GM21786 (cell line): ENCODE measurements at regions not wholly inside any gene's neighbourhood (a gene's known extent, or its start where the extent isn't known, plus 50 kb on each side); places are given as distances from the start of the nearest gene placed in this dataset.

Experiments
- ATAC-seq: cut with Tn5 transposase; IDR thresholded peaks from one replicate; pipeline ENCODE4 v1.9.1; 2021; ENCODE audit not compliant: unreplicated experiment

DNA sequence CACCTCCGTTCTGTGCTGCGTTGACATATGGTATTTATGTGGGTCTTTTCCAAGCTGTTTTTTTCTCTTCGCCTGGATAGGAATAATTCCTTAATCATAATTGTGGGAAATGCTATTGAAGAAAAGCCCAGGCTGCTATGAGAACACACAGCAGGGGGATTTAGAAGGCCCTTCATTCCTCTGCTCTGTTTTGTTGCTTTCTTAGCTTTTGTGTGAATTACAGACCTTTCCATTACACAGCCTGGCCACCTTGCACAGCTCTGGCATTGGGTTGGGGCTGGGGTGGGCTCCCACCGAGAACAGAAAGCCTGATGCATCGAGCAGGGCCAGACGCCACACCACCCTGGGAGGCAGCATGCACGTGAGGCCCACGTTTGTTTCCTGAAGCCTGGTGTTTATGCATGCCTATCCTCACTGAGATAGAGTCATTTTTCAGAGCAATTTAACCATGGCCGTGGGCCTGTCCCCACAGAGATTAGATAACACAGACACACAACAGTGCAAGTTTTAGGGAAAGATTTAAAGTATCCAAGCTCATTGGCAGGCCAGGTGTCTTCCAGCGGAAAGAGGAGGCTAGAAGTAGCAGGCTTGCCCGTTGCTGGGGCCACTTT lies 287.6 kb upstream of the PWP1 start:
- no peak for ATAC-seq

DNA sequence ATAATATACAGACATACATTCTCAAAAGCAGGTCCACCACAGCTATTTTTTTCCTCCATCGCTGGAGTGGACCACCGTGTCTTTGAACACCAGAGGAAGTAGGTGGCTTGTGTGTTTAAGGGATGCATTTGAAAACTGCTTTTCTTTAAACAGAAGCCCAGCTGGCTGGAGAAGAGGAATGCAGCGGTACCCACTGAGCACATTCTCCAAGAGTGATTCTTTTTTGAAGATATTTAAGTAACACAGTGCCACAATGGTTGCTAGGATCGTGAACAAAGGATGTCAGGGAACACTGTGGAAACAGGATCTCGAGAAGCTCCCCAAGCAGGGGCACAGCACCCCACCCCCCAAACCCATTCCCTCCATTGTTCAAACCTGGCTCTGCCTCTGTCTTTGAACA lies 286.6 kb upstream of the PWP1 start:
- ATAC-seq, result no peak

- ATAC-seq, result no peak
Measured at GRCh38 chr12:107400686-107401447, 284.7 kb upstream of the PWP1 start.

DNA sequence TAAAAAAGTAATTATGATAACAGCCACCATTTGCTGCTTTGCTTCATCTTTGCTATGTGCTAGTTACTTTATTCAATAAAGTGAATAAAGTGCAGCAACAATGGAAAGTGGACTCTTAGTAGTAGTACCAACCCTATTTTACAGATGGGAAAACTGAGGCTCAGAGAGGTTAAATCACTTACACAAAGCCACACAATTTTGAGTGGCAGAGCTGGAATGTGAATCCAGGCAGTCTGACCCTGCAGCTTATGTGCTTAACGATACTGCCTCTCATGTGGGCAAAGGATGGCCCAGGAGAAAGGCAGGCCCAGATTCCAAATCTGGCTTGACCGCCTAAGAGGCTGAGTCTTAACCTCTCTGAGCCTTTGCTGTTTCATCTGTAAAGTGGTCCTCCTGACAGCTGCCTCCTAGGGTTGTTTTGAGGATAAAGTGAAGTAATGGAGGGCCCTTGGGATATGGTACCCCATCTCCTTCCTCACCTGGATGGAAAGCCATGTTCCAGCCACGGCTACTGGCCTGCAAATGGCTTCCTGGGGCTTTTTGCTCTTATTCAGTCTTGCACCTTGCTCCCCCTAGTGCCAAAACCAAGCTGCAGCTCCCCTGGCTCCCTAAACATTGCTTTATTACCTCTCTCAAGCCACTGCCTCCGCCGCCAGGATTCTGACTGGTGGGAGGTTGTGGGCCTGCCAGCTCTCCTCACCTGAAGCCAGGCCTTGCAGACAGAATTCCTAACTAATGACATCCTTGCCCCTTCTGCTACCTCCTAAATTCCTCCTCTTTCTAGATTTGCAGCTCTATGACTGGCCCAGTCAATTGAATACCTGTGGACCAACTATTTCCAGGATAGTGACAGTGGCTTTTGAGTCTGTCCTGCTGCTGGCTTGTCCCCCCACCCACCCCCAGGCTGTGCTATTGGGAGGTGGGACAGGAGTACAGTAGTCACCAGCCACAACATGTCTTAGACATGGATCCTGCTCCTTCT lies 283.3 kb upstream of the PWP1 start:
- ATAC-seq, result no peak

- ATAC-seq, result no peak
Measured at GRCh38 chr12:107404981-107405380, 280.6 kb upstream of the PWP1 start.

GRCh38 chr12:107405436-107405835 lies 280.2 kb upstream of the PWP1 start:
- no peak for ATAC-seq

DNA sequence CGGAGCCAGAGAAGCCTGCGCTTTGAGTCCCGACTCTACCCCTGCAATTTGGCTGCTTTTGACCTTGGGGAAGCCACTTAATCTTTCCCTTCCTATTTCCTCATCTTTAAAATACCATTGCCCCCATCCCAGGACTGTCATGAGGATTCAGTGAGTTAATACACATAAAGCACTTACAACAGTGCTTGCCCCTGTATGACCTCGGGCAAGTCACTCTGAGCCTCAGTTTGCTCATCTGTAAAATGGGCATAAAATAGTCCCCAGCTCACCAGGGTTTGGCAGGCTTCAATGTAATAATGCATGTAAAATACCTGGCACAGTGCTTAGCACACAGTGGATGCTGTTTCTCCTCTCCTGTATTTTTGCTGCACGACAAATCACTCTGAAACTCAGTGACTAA lies 278.7 kb upstream of the PWP1 start:
- no peak for ATAC-seq

DNA sequence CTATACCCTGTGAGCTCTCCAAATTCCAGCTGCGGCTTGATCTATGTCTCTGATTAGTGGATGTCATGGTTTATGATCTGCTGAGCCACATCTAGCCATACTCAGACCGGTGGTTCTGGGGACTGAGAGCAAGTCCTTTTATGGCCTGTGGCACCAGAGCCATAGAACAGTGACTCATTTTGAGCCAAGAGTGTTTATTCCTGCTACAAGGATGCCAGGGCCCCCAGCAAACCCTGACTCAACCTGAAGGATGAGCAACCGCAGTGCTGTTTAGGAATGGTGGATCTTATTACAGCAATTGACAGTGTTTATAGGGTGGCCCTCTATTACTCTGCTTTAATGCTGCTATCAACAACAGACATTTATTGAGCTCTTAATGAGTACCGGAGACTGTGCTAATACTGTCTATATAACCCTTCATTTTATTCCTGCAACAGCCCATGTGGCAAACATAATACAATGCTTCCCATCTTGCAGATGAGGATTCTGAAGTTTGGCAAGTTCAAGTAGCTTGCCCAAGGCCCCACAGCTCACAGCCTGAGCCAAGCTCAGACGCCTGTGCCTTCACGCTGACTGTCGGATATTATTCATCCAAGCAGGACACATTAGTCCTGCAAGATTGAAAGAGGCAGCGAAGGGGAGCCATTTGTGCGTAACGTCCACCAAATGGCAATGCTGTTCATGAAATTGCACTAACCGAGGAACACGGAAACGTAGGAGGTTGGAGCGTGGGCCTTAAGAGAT lies 273.6 kb upstream of the PWP1 start:
- no peak for ATAC-seq

- no peak for ATAC-seq
Measured at GRCh38 chr12:107415071-107415470, 270.5 kb upstream of the PWP1 start.

GRCh38 chr12:107415834-107416233 lies 269.8 kb upstream of the PWP1 start:
- no peak for ATAC-seq

- no peak for ATAC-seq
Measured at GRCh38 chr12:107417004-107417403, 268.6 kb upstream of the PWP1 start.

- no peak for ATAC-seq
Measured at GRCh38 chr12:107418981-107419380, 266.6 kb upstream of the PWP1 start.

DNA sequence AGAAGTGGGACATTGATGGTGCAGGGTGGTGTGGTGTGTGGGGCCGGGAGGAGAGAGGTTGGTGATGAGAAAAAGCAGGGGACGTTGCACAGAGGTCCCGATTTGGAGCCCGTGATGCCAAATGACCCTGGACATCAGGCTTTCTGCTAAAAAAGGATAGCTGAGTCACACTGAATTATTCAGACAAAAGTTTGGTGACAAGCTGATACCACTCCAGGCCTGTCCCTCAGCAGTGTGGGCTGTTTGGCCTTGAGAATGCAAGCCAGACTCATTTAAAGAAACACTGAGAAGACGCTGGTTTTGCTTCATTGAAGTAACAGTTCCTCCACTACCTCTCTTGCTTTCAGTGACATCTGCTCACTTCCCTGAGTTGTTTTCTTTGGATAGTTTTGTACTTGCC lies 262.1 kb upstream of the PWP1 start:
- no peak for ATAC-seq

DNA sequence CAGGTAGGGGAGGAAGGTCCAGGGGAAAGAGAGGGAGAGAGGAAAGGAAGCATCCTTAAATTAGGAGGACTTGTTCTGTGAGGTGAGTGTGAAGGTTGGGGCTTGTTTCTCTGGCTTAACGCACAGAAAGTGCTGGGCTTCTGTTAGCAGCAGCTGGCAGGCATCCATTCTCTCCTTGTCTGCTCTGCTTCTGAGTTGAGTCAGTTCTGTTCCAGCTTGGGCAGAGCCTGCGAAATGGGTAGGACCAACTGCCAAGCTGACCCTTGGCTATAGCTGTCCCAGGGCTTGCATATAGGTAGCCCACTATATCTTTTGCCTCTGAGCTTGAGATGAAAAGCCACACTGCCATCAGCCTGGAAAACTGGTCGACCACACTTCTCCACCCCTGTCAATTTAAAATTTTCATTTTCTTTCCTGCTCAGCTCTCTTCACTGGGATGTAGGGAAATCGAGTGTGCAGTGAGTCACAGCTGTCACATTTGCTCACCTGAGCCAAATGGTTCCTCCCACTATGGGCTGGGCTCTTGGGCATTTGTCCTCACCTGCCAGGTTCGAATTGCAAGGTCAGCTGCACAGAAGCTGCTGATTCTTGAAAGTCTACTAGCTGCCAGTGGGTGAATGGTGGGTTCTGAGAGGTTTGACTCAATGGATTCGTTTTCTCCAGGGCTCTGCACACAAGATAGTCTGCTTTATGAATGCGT lies 256.4 kb upstream of the PWP1 start:
- ATAC-seq, result no peak

- ATAC-seq, result no peak
Measured at GRCh38 chr12:107431942-107432341, 253.7 kb upstream of the PWP1 start.

GRCh38 chr12:107435072-107435471 lies 250.5 kb upstream of the PWP1 start:
- no peak for ATAC-seq

DNA sequence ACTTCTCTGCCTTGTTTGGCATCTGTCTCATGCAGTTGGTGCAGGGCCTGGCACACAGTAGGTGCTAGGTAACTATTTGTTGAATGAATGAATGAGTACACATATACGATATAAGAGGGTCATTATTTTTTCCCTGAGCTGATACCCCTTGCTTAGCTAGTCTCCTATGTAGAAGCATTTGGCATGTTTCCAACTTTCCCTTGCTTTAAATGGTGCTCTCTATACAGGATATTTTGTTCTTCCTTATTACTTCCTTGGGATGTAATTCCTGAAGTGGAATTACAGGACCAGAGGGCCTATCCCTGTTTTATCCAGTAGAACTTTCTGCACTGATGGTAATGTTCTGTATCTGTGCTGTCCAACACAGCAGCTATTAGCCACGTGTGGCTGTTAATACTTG lies 250.1 kb upstream of the PWP1 start:
- no peak for ATAC-seq

- ATAC-seq, result no peak
Measured at GRCh38 chr12:107436376-107436775, 249.2 kb upstream of the PWP1 start.

DNA sequence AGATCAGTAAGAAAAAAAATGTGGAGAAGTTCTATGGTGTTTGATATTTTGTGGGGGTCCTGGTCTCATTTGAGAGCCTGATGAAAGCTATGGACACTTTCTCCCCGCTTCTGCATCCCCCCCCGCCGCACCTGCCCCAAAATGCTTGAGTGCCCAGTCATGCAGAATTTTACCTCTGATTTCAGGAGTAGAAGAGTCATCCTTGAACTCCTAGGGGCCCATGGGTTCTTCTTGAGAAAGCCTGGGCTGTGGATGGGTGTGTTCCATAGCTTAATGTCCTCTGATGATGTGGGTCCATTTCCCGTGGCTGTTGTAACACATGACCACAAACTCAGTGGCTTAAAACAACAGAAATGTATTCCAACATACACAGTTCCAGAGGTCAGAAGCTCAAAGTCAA lies 248.8 kb upstream of the PWP1 start:
- ATAC-seq, result no peak

DNA sequence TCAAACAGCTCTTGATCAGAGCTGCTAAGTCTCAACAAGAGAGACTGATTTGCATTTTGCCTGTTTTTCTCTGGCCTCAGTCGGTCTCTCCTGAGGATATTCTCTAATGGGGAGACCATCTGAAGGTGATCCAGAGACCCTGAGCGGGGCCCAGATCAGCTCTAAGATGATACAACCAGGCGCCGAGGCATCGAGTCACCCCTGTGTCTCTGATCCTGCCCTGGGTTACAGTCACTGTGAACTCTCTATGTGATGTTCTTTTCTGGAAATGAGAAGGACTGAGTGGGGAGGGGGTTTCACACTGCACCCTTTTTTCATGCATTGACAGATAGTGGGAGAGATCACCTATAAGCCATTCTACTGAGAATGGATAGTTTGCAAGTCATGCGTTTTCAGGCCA lies 247.6 kb upstream of the PWP1 start:
- ATAC-seq, result no peak
